GM12873 (cell line): ENCODE measurements at regions not wholly inside any gene's neighbourhood (a gene's known extent, or its start where the extent isn't known, plus 50 kb on each side); places are given as distances from the start of the nearest gene placed in this dataset.

ENCODE experiments used
- CTCF ChIP-seq: IDR thresholded peaks from 2 replicates; pipeline ENCODE4 v1.5.1; 2012; ENCODE audit warnings: low read depth, mild to moderate bottlenecking, moderate library complexity, low read length, control low read depth; ENCODE audit not compliant: insufficient read depth; ENCODE audit errors: missing control alignments

- TF ChIP-seq CTCF: no peak
These were observed 131.2 kb downstream of the CD47 start for GRCh38 chr3:107959550-107960154.

DNA sequence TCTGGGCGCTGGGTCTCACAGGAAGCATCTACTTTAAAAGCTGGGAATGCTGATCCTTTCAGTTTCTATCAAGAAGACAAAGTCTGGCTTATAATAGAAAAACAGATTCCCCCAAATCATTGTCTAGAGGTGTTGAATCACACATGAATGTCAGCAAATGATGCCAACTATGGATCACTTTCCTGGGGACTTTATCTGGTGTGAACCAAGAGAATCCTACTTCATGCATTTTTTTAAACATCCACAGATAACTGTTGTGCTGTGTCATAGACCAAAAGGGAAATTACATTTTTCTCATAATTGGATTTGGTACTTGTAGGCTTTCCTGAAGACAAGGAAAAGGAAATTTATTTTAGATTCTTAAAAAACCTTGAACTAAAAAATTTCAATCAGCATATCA lies 132.7 kb downstream of the CD47 start:
- TF ChIP-seq CTCF: no peak

GRCh38 chr3:107956991-107957900 lies 133.6 kb downstream of the CD47 start:
- TF ChIP-seq CTCF: no peak

DNA sequence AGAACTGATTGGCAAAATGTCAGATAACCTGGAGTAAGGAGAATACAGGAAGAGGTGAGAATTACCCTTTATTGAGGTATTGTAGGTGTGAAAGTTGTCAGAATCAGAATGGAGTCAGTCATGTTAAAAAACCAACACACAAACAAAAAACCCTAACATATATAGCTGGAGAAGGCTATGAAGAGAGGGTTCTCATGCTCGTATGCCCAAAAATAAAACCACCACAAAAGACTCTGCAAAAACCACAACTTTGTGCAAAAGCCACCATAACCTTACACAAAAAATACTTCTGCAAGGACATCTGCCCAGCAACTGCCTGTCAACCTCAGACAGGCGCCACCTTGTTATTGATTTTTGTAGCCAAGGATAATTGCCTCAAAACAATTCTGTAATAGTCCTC lies 136.0 kb downstream of the CD47 start:
- no peak for TF ChIP-seq CTCF

DNA sequence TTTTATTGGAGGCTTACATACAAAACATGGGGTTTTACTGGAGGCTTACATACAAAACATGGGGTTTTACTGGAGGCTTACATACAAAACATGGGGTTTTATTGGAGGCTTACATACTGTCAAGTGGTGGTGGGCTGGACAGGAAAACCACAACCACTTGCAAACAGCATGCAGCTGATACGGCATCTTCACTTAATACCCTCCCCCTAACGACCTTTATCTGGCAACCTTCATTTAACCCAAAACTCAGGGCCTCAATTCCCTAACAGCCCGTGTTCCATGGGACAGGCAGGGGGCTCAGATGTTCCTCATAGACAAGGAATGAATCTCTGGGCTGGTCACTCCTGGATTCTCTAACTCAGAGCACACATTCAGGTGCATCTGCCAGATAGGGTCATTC lies 137.1 kb downstream of the CD47 start:
- TF ChIP-seq CTCF: no peak

DNA sequence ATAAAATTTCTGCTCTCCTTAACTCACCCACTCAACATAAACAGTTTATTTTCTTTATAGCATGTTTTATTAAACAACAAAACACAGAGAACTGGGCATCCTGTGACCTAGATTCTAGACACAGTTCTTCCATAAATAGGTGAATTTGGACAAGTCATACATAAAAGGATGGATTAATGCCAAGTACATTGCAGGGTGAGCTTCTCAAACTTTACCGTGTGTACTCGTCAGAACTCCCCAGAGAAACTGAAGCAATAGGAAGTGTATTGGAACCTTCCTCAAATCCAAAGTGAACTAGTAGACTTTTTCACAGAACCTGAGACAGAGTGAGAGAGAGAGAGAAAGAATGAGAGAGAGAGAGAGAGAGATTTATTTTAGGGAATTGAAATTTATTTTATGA lies 139.7 kb downstream of the CD47 start:
- no peak for TF ChIP-seq CTCF

DNA sequence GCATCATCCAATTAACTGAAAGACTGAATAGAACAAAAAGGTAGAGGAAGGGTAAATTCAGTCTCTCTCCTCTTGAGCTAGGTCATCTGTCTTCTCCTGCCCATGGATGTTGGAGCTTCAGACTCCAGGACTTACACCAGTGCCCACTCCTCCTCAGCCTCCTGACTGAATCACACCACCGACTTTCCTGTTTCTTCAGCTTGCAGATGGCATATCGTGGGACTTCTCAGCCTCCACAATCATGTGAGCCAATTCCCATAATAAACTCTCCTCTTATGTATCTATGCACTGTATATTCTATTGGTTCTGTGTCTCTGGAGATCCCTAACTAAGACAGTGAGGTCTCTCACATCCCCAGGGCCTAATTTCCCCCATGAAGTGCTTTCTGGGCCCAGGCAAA lies 140.4 kb downstream of the CD47 start:
- no peak for TF ChIP-seq CTCF
